ENCODE measurements at regions not wholly inside any gene's neighbourhood (a gene's known extent, or its start where the extent isn't known, plus 50 kb on each side); places are given as distances from the start of the nearest gene placed in this dataset.

DNA sequence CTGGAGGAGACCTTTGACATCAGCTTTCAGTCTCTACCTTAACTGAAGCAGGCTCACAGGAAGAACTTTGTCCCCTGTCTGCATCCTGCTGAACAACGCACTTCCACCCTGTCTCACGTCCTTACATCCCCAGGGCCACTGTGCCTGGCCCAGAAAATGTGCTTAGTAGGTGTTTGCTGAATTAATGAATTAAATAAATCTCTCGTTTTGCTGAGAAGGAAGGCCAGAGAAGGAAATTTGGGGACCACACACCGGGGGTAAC lies 54.3 kb upstream of the CREB3L1 start:
- no peak for TF ChIP-seq CTCF (IDR thresholded peaks at IDR 0.05)
- H3K36me3 ChIP-seq, result no peaks in the 10 kb centered on the region
- FAIRE-seq, result no peak
- no peaks in the 10 kb centered on the region for H3K4me1 ChIP-seq
- DNase-seq, result no peak
- no peaks in the 10 kb centered on the region for H3K27me3 ChIP-seq
- no peak overlapping the region for H3K27ac ChIP-seq
- ATAC-seq, result no peak
- intact Hi-C loops (cut with DNase I), result no loop called here
- 77 to 86% methylated on average over 4 of the region's 4 CpGs for WGBS, 2 donors
- no peaks in the 10 kb centered on the region for H3K9me3 ChIP-seq
- no peak overlapping the region for H3K4me3 ChIP-seq

DNA sequence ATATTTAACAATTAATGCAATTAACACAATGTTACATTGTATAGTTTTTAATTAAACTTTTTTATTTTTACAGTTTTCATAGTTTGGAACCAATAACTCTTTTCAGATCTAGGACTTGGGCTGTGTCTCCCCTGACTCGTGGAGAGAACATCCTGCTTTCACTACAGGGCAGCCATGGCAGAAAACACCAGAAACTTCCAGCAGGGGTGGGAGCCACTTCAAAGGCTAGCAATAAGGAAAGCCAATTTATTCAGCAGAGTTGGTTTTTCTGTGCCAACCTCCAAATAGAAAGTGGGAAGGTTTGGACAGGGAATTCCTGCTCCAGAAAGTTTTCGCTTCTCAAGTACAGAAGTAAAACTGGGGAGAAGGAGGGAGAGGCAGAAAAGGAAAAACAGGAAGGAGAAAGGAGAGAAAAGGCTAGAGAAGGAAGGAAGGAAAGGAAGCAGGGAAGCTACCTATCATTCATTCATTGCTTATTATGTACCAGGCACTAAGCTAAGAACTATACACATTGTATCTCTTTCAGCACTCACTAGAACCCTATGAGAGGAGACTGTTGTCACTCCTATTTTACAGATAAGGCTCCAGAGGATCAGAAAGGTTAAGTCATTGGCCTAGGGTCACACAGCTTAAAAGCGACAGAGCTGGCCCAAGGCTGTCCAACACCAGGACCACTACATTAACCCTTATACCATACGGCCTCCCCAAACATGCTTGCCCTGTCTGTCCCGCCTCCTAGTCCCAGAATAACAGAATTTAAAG lies 54.8 kb upstream of the CREB3L1 start:
- intact Hi-C loops (cut with DNase I), result no loop called here
- no peak overlapping the region for H3K4me3 ChIP-seq
- H3K9me3 ChIP-seq, result no peaks in the 10 kb centered on the region
- H3K4me1 ChIP-seq, result no peaks in the 10 kb centered on the region
- no peaks in the 10 kb centered on the region for H3K36me3 ChIP-seq
- FAIRE-seq, result no peak
- no peak overlapping the region for H3K27ac ChIP-seq
- TF ChIP-seq CTCF (IDR thresholded peaks at IDR 0.05), result no peak
- ATAC-seq, result no peak
- whole genome bisulfite sequencing, 2 donors, result 80 to 87% methylated on average over 5 of the region's 5 CpGs
- H3K27me3 ChIP-seq, result no peaks in the 10 kb centered on the region
- no peak for DNase-seq

DNA sequence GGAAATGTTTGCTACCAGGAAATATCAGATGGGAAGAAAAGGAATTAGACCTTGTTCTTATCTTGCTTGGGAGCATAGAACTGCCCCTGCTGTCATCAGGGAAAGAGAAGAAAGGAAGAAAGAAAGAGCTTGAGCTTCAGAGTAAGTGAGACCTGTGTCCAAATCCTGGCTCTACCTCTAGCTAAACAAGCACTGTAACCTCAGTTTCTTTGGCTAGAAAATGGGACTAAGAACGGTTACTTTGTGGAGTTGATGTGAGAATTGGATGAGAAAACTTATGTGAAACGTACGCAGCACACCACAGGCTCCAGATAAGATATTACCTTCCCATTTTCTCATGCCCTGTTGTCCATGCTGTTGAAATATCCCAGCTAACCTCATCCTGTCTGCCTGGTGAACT lies 57.1 kb upstream of the CREB3L1 start:
- intact Hi-C loops (cut with DNase I), result no loop called here
- no peak overlapping the region for H3K4me3 ChIP-seq
- DNase-seq (no peak), ATAC-seq (no peak), FAIRE-seq (no peak)
- no peaks in the 10 kb centered on the region for H3K9me3 ChIP-seq
- no peak for TF ChIP-seq CTCF (IDR thresholded peaks at IDR 0.05)
- no peaks in the 10 kb centered on the region for H3K27me3 ChIP-seq
- H3K36me3 ChIP-seq, result no peaks in the 10 kb centered on the region
- H3K4me1 ChIP-seq, result no peaks in the 10 kb centered on the region
- H3K27ac ChIP-seq, result no peak overlapping the region
- WGBS, 2 donors, result 55 to 65% methylated on average over 3 of the region's 3 CpGs

DNA sequence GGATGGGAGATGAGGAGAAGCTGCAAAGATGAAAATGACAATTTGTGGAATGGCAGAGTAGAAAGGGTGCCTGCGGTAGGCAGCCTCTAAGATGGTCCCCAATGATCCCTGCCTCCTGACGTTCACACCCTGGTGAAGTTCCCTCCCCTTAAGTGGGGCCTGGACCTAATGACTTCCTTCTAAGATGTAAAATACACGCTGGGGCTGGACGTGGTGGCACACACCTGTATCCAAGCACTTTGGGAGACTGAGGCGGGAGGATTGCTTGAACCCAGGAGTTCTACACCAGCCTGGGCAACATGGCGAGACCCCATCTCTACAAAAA lies 60.7 kb upstream of the CREB3L1 start:
- Histone ChIP-seq H3K4me1 (no peaks in the 10 kb centered on the region), H3K27ac (no peak overlapping the region), H3K4me3 (peak overlapping the region in 2 of 4 donors; percentile 13 to 40), H3K36me3 (no peaks in the 10 kb centered on the region), H3K27me3 (no peaks in the 10 kb centered on the region), H3K9me3 (no peaks in the 10 kb centered on the region)
- FAIRE-seq (no peak), ATAC-seq (peak; percentile 15 to 39 (median 28)), DNase-seq (no peak)
- intact Hi-C loops (cut with DNase I), result no loop called here
- WGBS, 2 donors, result 76 to 80% methylated on average over 6 of the region's 6 CpGs
- TF ChIP-seq CTCF (IDR thresholded peaks at IDR 0.05), result no peak

DNA sequence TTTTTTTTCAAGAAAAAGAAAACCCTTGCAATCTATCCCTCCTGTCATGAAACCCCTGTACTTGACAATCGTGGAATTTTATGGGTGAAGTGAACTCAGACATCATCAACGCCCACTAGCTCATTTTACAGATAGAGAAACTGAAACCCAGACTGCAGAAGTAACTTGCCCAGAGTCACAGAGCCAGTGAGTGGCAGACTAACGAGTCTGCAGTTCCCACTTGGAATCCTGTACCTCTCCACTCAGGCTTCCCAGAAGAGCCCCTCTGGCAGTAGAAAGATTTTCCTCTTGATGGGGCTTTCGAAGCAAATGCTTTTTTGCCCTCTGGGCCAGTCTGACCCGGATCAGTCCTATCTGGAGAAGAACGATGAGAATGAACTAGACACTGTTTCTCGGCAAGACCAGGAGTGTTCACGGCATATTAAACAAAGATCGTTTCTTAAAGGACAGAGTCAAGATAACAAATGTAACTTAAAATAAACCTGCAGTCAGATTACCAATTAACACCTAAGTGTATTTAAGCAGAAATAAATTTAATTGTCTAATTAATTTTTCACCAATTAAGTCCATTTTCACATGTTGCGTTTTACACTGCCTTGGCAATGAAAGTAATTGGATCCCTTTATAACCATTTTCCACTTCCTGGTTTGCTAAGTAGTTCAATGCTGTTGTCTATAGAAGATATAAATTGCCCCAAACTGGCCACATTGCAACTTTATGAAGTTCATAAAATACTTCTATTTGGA lies 61.3 kb upstream of the CREB3L1 start:
- Histone ChIP-seq H3K4me1 (no peaks in the 10 kb centered on the region), H3K27ac (no peak overlapping the region), H3K4me3 (peak overlapping the region in 3 of 4 donors; percentile 13 to 40 (median 16)), H3K36me3 (no peaks in the 10 kb centered on the region), H3K9me3 (no peaks in the 10 kb centered on the region), H3K27me3 (no peaks in the 10 kb centered on the region)
- TF ChIP-seq CTCF (IDR thresholded peaks at IDR 0.05), result no peak
- FAIRE-seq (no peak), ATAC-seq (peak; percentile 68 to 95 (median 88)), DNase-seq (no peak)
- intact Hi-C loops (cut with DNase I), result no loop called here
- 16 to 29% methylated on average over 10 of the region's 10 CpGs for WGBS, 2 donors

Measured in pancreas (tissue), 10 donors.